ENCODE measurements at regions not wholly inside any gene's neighbourhood (a gene's known extent, or its start where the extent isn't known, plus 50 kb on each side); places are given as distances from the start of the nearest gene placed in this dataset.

DNA sequence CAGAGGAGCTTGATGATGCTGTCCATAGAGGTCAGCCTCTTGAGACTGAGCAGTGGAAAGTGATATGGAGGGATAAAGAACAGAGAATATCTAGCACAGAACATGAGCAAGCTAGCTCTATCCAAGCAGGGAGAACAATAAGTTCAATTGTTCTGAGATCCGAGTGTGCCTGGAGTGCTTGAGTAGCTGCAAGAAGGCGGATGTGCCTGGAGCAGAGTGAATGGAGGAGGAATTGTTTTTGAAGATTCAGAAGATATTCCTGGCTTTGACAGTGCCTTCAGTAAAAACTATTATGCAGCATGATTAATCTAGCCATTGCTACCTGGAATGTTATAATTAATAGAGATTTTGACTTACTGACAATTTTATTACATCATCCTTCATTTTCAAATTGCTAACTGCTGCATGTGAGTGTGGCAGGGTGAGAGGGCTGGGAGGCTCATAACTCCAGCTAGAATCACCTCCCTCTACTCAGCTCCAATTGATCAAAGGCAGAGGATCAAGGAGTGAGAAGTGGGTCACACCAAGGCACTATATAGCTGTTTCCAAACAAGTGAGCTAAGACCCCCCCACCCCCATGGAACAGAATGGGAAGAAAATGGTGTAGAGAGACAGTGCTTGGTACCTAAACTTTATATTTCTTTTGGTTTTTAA lies 302.8 kb downstream of the ADRA2A start:
- TF ChIP-seq, protein P1, sequence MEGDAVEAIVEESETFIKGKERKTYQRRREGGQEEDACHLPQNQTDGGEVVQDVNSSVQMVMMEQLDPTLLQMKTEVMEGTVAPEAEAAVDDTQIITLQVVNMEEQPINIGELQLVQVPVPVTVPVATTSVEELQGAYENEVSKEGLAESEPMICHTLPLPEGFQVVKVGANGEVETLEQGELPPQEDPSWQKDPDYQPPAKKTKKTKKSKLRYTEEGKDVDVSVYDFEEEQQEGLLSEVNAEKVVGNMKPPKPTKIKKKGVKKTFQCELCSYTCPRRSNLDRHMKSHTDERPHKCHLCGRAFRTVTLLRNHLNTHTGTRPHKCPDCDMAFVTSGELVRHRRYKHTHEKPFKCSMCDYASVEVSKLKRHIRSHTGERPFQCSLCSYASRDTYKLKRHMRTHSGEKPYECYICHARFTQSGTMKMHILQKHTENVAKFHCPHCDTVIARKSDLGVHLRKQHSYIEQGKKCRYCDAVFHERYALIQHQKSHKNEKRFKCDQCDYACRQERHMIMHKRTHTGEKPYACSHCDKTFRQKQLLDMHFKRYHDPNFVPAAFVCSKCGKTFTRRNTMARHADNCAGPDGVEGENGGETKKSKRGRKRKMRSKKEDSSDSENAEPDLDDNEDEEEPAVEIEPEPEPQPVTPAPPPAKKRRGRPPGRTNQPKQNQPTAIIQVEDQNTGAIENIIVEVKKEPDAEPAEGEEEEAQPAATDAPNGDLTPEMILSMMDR (conservative IDR thresholded peaks at IDR 0.05; ENCODE audit: low read depth, low read length) = no peak
- TF ChIP-seq MXI1 (IDR thresholded peaks at IDR 0.05; ENCODE audit: borderline replicate concordance, low read depth, low read length) (no peak), POLR2A (IDR thresholded peaks at IDR 0.05; ENCODE audit: low read depth, low read length) (no peak), RFX5 (IDR thresholded peaks at IDR 0.05; ENCODE audit: low read depth, low read length) (no peak), MAZ (IDR thresholded peaks at IDR 0.05; ENCODE audit: borderline replicate concordance, low read depth, low read length) (no peak), RAD21 (IDR thresholded peaks at IDR 0.05; ENCODE audit: low read length) (no peak), RCOR1 (IDR thresholded peaks at IDR 0.05; ENCODE audit: insufficient replicate concordance, low read length) (no peak), BHLHE40 (IDR thresholded peaks at IDR 0.05; ENCODE audit: low read depth, low read length) (no peak), CEBPB (IDR thresholded peaks at IDR 0.05; ENCODE audit: low read depth, low read length) (no peak), CHD1 (IDR thresholded peaks at IDR 0.05; ENCODE audit: low read depth, low read length) (no peak), FOS (IDR thresholded peaks at IDR 0.05; ENCODE audit: low read depth, low read length) (no peak)
- TF ChIP-seq, protein P2, sequence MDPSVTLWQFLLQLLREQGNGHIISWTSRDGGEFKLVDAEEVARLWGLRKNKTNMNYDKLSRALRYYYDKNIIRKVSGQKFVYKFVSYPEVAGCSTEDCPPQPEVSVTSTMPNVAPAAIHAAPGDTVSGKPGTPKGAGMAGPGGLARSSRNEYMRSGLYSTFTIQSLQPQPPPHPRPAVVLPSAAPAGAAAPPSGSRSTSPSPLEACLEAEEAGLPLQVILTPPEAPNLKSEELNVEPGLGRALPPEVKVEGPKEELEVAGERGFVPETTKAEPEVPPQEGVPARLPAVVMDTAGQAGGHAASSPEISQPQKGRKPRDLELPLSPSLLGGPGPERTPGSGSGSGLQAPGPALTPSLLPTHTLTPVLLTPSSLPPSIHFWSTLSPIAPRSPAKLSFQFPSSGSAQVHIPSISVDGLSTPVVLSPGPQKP (IDR thresholded peaks at IDR 0.05; ENCODE audit: borderline replicate concordance, low read depth, low read length) = no peak
- TF ChIP-seq, protein P3, sequence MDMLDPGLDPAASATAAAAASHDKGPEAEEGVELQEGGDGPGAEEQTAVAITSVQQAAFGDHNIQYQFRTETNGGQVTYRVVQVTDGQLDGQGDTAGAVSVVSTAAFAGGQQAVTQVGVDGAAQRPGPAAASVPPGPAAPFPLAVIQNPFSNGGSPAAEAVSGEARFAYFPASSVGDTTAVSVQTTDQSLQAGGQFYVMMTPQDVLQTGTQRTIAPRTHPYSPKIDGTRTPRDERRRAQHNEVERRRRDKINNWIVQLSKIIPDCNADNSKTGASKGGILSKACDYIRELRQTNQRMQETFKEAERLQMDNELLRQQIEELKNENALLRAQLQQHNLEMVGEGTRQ (IDR thresholded peaks at IDR 0.05; ENCODE audit: low read depth, low read length) = no peak
